Nucleus accumbens (tissue), 56 donors: ENCODE measurements at regions not wholly inside any gene's neighbourhood (a gene's known extent, or its start where the extent isn't known, plus 50 kb on each side); places are given as distances from the start of the nearest gene placed in this dataset.
A peak's percentile ranks its signal among the peaks of the same experiment; 100 is the strongest.
"Not testable (repeated sequence)": the region's sequence is repeated elsewhere in the genome, so short reads cannot be mapped to it uniquely, and the experiment has no call there.

Experiments
- DNase-seq, 56 donors: peaks; one replicate each; lab custom pipeline; 2025; lab: John Stamatoyannopoulos, UW

DNA sequence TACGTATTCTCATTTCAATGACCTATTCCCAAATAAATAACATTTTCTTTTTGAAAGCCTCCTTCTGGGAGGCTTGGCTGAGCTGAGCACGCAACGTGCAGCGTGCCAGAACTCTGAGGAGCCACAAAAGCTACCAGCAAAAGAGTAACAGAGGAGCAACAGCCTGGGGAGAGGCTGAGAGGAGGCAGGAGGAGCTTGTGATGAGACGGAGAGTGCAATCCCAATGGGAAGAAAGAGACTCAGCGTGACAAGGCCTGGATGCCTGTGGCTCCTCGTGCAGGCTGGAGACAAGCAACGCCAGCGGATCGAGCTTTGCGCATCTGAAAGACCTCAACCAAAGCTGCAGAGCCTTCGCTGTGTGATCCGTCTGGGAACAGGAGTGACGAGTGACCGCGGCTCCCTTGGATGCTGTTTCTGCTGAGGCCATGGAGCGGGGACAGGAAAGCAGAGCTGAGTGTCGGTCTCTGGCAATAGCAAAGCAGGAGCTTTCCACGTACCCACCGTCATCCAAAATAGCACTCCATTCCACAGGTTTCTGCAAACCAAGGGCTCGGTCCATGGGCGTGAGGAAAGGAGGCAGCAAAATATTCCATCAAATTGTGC lies 171.7 kb upstream of the PFKP start:
- DNase-seq = peak in 4 of 56 donors; percentile 13 to 41 (median 18)

GRCh38 chr10:2893991-2894390 lies 173.4 kb upstream of the PFKP start:
- DNase-seq = no peak

DNA sequence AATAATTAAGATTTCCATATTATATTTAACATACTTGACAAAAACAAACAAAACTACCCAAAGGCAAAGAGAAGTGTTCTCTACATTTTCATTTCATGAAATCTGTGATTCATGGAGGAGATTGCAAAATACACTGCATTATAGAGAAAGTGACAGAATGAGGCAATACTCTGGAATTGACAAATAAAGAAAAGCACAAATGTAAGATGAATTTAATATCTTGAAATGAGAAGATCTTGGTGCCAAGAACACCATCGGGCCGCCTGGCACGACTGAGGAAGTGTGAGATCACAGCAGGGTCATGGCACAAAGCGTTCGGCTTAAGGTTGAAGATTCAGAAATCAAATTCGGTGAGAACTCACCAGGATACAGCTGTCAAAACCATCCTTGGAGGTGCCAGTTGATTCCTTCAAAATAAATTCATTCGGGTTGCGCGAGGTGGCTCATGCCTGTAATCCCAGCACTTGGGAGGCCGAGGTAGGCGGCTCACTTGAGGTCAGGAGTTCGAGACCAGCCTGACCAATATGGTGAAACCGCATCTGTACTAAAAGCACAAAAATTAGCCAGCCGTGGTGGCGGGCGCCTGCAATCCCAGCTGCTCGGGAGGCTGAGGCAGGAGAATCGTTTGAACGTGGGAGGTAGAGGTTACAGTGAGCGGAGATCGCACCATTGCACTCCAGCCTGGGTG lies 174.0 kb upstream of the PFKP start:
- DNase-seq = no peak

DNA sequence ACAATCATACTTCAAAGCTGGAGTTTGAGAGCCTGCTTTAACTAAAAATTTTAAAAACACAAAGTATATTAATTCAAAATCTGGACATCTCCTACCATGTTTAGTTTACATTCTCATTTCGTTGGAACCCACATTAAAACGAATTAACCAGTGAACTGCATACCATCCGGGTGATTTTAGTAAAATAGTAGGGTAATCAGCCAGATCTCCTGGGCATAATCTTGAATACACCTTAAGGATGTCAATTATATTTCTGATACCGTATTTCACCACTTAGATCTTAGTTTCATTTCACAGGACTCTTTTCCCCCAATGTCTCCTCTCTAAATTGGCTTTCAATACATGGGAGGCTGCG lies 175.6 kb upstream of the PFKP start:
- no peak for DNase-seq

GRCh38 chr10:2891073-2891769 lies 176.1 kb upstream of the PFKP start:
- no peak for DNase-seq

DNA sequence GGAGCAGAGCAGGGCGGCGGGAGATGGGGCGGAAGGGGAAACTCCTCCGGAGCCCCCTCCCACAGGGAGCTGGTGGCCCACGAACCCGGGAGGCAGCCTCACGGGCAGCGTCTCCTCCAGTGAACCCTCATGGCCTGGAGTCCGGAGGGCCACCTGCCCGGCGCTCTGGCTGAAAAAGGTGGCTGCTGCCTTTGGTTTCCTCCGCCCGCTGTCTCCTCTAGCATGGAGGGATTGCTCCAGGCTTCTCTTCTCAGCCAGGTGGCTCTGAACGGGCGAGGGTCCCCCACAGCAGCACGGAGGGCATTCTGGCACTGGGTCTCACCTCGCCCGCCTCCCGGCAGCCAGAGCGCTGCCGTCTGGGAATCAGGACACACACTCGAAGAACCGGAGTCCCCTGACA lies 177.3 kb upstream of the PFKP start:
- DNase-seq = no peak

GRCh38 chr10:2888403-2889004 lies 178.8 kb upstream of the PFKP start:
- no peak for DNase-seq

DNA sequence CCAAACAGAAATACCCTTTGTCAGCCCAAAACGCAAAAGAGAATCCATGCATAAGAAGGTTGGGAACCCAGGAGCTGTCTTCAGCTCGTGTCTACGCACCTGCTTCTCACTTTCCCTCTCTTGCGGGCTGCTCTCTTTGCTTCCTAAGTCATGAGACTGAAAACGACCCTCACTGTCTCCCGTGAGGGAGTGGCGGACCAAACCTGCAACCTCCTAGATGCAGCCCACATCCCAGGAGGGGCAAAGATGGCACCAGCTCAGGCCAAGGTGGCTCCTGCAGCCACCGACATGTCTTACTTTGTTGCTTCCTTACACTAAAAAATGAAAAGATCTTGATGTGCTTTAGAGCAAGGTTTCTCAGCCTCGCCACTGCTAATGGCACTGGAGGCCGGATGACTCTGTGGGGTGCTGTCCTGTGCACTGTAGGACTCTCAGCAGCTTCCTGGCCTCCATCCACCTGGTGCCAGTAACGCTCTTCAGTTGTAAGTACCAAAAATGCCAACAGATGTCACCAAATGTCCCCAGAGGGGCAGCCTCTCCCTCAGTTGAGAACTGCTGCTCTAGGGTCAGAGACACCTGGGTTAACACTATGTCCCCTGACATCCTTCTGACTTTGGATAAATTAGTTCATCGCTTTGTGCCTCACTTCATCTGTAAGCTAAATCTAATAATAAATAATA lies 179.8 kb upstream of the PFKP start:
- DNase-seq = no peak

- no peak for DNase-seq
Observed at GRCh38 chr10:2886662-2887061, 180.7 kb upstream of the PFKP start.

DNA sequence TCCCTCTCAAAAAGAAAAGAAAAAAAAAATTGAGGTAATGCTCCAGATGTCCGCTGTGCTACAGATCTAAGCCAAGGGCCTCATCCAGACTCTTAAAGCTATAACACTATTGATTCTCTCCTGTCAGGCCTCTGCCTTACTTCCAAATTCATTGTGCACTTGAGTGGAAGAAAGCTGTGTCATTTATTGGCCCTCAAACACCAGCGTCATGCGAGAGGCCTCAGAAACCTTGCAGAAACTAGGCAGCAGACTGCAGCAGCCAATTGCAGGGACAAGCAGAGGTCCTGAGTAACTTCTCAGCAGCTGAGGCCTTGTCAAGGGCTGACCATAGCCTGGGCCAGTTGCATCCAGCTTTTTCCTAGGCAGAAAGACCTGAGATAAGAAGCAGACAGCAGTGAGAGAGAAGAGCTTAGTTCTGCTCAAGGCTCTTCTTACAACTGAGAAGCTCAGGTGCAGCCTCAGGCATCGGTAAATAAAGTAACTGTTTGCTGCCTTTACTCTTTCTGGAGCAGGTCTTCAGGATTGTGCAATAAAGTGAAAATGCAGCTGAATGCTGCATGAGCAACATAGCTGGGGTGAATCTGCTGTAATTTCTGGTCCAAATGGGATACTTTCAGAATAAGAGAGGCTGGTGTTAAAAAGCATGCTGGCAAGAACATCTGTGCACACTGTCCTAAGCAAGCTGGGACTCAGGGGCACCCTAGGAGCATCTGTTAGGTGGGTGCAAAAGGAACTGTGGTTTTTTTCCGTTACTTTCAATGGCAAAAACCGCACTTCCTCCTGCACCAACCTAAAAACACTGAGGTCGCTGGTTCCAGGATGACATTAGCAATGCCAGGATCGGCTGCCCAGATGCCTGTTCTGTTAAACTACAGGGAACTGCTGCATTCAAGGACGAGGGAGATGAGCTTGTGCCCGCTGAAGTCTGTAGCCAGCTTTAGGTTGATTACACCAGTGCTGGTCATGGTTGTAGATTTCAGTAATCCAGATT lies 181.8 kb upstream of the PFKP start:
- DNase-seq = no peak

- not testable (repeated sequence) for DNase-seq
Observed at GRCh38 chr10:2883983-2884540, 183.3 kb upstream of the PFKP start.

DNA sequence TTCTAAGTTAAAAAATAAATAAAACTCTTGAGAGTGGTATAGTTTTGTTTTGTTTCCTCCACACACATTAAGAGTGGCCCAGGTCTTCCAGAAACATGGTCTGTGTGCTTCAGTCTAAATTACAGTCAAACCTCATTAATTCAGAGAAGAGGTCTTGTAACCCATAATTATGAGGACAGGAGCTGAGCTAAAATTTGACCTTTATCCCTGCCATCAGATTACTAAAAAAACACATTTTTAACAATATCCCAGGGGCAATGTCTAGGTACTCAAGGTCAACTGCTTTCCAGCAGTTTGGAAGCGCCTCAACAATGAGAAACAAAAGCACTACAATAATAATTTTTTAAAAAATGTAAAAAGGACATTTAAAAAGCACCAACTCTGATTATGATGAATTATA lies 184.1 kb upstream of the PFKP start:
- DNase-seq = no peak

DNA sequence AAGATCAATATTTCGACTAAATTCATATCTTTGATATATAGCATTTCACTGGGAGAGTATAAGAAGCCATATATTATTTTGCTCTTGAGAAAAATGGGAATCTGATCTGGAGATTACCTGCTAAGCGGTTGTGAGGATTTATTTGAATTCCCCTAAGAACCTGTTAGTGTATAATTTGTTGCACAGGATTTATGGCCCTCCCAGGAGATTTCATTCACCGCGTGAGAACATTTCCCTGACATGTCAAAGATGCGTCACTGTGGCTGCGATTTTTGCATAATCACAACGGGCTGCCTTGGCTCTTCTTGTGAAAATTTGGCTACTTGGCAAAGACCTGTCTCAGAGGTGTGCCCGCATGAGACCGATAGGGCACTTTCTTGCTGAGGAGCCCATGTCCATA lies 184.7 kb upstream of the PFKP start:
- no peak for DNase-seq

GRCh38 chr10:2881720-2882620 lies 185.4 kb upstream of the PFKP start:
- no peak for DNase-seq

GRCh38 chr10:2880050-2880449 lies 187.3 kb upstream of the PFKP start:
- not testable (repeated sequence) for DNase-seq

- DNase-seq = no peak
Observed at GRCh38 chr10:2878818-2879217, 188.5 kb upstream of the PFKP start.

DNA sequence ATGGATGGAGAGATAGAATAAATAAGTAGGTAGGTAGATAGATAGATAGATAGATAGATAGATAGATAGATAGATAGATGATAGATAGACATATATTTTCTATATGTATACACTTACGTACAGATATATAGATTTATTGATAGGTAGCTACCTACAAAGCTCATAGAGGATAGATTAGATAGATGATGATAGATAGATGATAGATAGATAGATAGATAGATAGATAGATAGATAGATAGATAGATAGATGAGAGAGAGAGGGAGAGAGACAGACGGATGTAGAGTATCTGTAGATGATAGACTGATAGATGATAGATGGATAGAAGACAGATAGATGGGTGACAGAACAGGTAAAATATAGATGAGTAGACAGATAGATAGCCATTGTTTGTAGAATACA lies 191.3 kb upstream of the PFKP start:
- DNase-seq = no peak

DNA sequence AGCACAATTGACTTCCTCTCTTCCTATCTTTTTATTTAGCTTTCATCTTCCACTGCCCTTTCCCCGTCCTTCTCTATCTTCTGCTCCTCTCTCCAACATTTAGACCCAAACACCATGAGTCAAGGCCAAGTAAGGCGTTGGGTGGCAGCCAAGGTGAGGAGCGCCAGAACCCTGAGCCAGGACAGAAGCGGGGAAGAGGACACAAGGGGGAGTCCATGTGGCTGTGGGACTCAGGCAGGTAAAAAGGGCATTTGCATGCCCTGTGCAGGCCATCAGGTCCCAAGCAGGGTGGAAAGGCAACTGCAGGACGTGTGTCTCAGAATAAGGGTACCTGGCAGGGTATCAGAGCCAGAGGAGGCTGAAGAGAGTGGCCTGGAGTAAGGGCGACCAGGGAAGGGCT lies 192.4 kb upstream of the PFKP start:
- no peak for DNase-seq
